ENCODE measurements at regions not wholly inside any gene's neighbourhood (a gene's known extent, or its start where the extent isn't known, plus 50 kb on each side); places are given as distances from the start of the nearest gene placed in this dataset.
"Not testable (repeated sequence)": the region's sequence is repeated elsewhere in the genome, so short reads cannot be mapped to it uniquely, and the experiment has no call there.

DNA sequence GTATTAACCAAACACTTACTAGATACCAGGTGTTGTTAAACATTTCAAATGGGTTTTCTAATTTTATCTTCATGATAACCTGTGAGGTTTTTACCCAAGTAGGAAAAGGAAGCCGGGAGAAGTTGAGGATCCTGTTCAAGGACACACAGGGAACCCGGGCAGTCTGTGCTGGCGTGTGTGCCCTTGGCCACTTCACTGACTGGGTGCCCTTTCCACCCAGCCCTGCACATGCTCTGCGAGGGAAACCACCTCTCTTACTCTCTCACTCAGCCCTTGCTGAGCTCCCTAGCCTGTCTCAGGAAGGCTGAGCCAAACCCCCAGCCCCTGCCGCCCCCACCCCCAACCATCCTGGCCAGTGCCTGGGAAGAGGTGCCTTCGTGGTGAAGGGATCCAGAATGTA, 51.8 kb downstream of the TEX44 start:
- Mint-ChIP-seq H3K27ac (no peak overlapping the region), H3K4me1 (ENCODE audit: low read depth in 2 of 2) (peaks cover 7 to 9% of the 10 kb centered on the region in 2 donors), H3K27me3 (peaks cover 0 to 16% of the 10 kb centered on the region in 2 donors), H3K4me3 (no peak overlapping the region), H3K9me3 (no peaks in the 10 kb centered on the region), H3K36me3 (ENCODE audit: insufficient read depth) (no peaks in the 10 kb centered on the region)
- DNase-seq (no peak), ATAC-seq (replicated peaks) (no peak)

DNA sequence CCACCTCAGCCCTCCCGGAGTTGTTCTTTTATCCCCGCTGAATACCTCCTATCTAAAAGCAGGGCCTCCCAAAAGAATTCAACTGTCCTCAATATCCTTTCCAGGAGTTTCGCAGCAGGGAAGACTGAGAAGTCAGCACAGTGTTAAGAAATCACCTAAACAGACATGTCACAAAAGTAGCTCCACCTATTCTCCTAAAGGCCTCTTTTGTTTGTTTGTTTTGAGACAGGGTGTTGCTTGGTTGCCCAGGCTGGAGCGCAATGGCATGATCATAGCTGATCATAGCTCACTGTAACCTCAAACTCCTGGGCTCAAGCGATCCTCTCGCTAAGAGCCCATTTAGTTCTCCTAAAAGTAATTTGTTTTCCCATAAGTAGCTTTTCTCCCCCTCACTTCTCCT, 53.8 kb downstream of the TEX44 start:
- DNase-seq (no peak), ATAC-seq (replicated peaks) (no peak)
- Mint-ChIP-seq H3K27me3 (peaks cover 0 to 8% of the 10 kb centered on the region in 2 donors), H3K36me3 (ENCODE audit: insufficient read depth) (no peaks in the 10 kb centered on the region), H3K27ac (no peak overlapping the region), H3K4me1 (ENCODE audit: low read depth in 2 of 2) (peaks cover 7 to 9% of the 10 kb centered on the region in 2 donors), H3K9me3 (no peaks in the 10 kb centered on the region), H3K4me3 (no peak overlapping the region)

DNA sequence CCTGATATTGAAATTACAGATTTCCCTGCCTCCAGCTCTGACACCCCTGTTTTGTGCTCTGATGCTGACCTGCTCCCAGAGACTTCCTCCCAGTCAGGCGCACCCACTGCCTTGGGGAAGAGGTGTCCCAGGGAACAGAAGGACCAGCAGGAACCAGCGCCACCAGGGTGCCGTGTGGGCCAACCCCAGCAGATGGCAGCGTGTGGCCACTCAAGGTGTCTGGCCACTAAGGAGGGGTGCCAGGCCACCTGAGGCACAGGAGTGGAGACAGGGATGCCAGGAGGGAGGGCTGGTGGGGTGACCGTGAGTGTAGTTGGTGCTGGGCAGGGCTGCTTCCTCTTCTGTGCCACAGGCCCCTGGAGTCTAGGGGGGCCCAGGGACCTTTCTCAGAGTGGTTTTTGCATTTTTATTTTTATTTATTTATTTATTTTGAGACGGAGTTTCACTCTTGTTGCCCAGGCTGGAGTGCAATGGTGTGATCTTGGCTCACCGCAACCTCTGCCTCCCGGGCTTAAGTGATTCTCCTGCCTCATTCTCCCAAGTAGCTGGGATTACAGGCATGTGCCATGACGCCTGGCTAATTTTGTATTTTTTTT, 56.0 kb downstream of the TEX44 start:
- no peaks in the 10 kb centered on the region for H3K36me3 Mint-ChIP-seq (ENCODE audit: insufficient read depth)
- DNase-seq (peak; percentile 12 to 39 (median 17)), ATAC-seq (replicated peaks) (peak; percentile 71)
- no peak overlapping the region for H3K27ac Mint-ChIP-seq
- no peaks in the 10 kb centered on the region for H3K9me3 Mint-ChIP-seq
- H3K27me3 Mint-ChIP-seq, result peaks cover 0 to 8% of the 10 kb centered on the region in 2 donors
- no peaks in the 10 kb centered on the region for H3K4me1 Mint-ChIP-seq (ENCODE audit: low read depth in 2 of 2)
- H3K4me3 Mint-ChIP-seq, result no peak overlapping the region

DNA sequence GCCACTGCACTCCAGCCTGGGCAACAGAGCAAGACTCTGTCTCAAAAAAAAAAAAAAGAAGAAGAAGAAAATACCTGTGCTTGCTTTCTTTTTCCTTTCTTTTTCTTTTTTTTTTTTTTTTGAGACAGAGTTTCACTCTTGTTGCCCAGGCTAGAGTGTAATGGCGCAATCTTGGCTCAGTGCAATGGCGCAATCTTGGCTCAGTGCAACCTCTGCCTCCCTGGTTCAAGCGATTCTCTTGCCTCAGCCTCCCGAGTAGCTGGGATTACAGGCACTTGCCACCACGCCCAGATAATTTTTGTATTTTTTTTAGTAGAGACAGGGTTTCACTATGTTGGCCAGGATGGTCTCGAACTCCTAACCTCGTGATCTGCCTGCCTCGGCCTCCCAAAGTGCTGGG, 56.8 kb upstream of the PTMA start:
- not testable (repeated sequence) for H3K27ac Mint-ChIP-seq; DNase-seq; H3K4me1 Mint-ChIP-seq (ENCODE audit: low read depth in 2 of 2); H3K4me3 Mint-ChIP-seq; ATAC-seq (replicated peaks); H3K9me3 Mint-ChIP-seq; H3K36me3 Mint-ChIP-seq (ENCODE audit: insufficient read depth); H3K27me3 Mint-ChIP-seq

- ATAC-seq (replicated peaks), result no peak
- Mint-ChIP-seq H3K27ac (no peak overlapping the region), H3K9me3 (no peaks in the 10 kb centered on the region), H3K4me3 (no peak overlapping the region), H3K36me3 (ENCODE audit: insufficient read depth) (no peaks in the 10 kb centered on the region), H3K4me1 (ENCODE audit: low read depth in 2 of 2) (no peaks in the 10 kb centered on the region), H3K27me3 (no peaks in the 10 kb centered on the region)
- no peak for DNase-seq
Measured at GRCh38 chr2:231655488-231655887, 52.8 kb upstream of the PTMA start.

DNA sequence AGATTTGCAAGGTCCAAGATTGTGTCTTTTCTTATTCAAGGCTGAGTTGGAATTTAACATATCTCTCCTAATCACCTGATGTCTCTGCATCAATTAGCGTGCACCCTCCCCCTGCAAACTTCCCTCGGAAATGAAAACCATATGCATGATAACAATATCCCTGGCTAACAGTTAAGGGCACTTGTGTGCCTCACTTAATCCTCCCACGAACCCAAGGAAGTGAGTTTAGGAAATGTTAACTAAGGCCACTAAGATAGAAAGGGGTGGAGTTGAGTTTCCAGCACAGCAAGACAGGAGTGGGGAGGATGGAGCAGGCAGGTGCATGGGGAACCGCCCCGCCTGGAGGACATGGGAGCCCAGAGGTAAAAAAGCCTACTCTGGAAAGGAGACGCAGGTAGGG, 52.4 kb upstream of the PTMA start:
- no peak for ATAC-seq (replicated peaks)
- Mint-ChIP-seq H3K27me3 (no peaks in the 10 kb centered on the region), H3K27ac (no peak overlapping the region)

More for the DNA sequence above, 52.4 kb upstream of the PTMA start:
- Mint-ChIP-seq H3K36me3 (ENCODE audit: insufficient read depth) (no peaks in the 10 kb centered on the region), H3K4me3 (no peak overlapping the region), H3K4me1 (ENCODE audit: low read depth in 2 of 2) (no peaks in the 10 kb centered on the region), H3K9me3 (no peaks in the 10 kb centered on the region)
- DNase-seq, result no peak
